WTC11 (cell line): ENCODE measurements at regions not wholly inside any gene's neighbourhood (a gene's known extent, or its start where the extent isn't known, plus 50 kb on each side); places are given as distances from the start of the nearest gene placed in this dataset.

Experiments used
- ATAC-seq: fragments of 200-7000 bp; cut with Tn5 transposase; 2 replicates; pipeline ENCODE4 v1.10.0; 2021; ENCODE audit warnings: mild to moderate bottlenecking, moderate library complexity
- CTCF ChIA-PET: fragments of 300-600 bp; sonication (Branson Sonifier 250); formaldehyde crosslinking; loops from one replicate; lab custom pipeline; 2021; ENCODE audit warnings: antibody characterized with exemption; lab: Charles Lee
- POLR2A ChIA-PET: fragments of 350-600 bp; sonication (Branson Sonifier 250); formaldehyde crosslinking; loops from one replicate; lab custom pipeline; 2021; ENCODE audit warnings: antibody characterized with exemption; lab: Charles Lee
- DNase-seq: peaks from one replicate; pipeline ENCODE4 v3.0.0; 2021; ENCODE audit warnings: low spot score
- H3K27ac Mint-ChIP-seq: 2 replicates; pipeline ENCODE4 v1.8.0; 2021; ENCODE audit warnings: mixed read lengths
- H3K27me3 Mint-ChIP-seq: 2 replicates; pipeline ENCODE4 v1.8.0; 2021; ENCODE audit warnings: low read depth, mild to moderate bottlenecking, moderate library complexity, mixed read lengths
- H3K36me3 Mint-ChIP-seq: 2 replicates; pipeline ENCODE4 v1.8.0; 2021; ENCODE audit warnings: mixed read lengths
- H3K4me1 Mint-ChIP-seq: 2 replicates; pipeline ENCODE4 v1.8.0; 2022; ENCODE audit warnings: mixed read lengths
- H3K4me3 Mint-ChIP-seq: 2 replicates; pipeline ENCODE4 v1.8.0; 2021; ENCODE audit warnings: mild to moderate bottlenecking, moderate library complexity, mixed read lengths
- H3K9me3 Mint-ChIP-seq: 2 replicates; pipeline ENCODE4 v1.8.0; 2021; ENCODE audit warnings: mixed read lengths
- AR ChIP-seq: fragments of 250-450 bp; sonication (Bioruptor Pico); IDR thresholded peaks from 2 replicates; pipeline ENCODE4 v1.9.0; 2021; ENCODE audit warnings: mild to moderate bottlenecking
- ARID4B ChIP-seq: sonication (generic); formaldehyde crosslinking; IDR thresholded peaks from 2 replicates; pipeline ENCODE4 v1.8.0; 2023; ENCODE audit warnings: missing genetic modification reagents, mild to moderate bottlenecking, borderline replicate concordance
- ATF2 ChIP-seq: sonication (generic); formaldehyde crosslinking; IDR thresholded peaks from 2 replicates; pipeline ENCODE4 v1.8.1; 2022; ENCODE audit warnings: low read depth, missing genetic modification reagents, borderline replicate concordance
- ATF6 ChIP-seq: sonication (generic); formaldehyde crosslinking; IDR thresholded peaks from 2 replicates; pipeline ENCODE4 v1.8.1; 2023; ENCODE audit warnings: mild to moderate bottlenecking, missing genetic modification reagents
- KAT7 ChIP-seq: sonication (generic); formaldehyde crosslinking; IDR thresholded peaks from 2 replicates; pipeline ENCODE4 v1.8.1; 2023; ENCODE audit warnings: missing genetic modification reagents, mild to moderate bottlenecking, borderline replicate concordance
- MXD4 ChIP-seq: fragments of 250-450 bp; sonication (Bioruptor Pico); IDR thresholded peaks from 2 replicates; pipeline ENCODE4 v1.8.0; 2021; ENCODE audit warnings: mild to moderate bottlenecking, moderate library complexity, borderline replicate concordance
- NFATC4 ChIP-seq: fragments of 250-450 bp; sonication (Bioruptor Pico); IDR thresholded peaks from 2 replicates; pipeline ENCODE4 v1.9.0; 2021; ENCODE audit warnings: mild to moderate bottlenecking
- NR2C2 ChIP-seq: sonication (generic); formaldehyde crosslinking; IDR thresholded peaks from 2 replicates; pipeline ENCODE4 v1.8.0; 2022; ENCODE audit warnings: mild to moderate bottlenecking, missing genetic modification reagents
- PREB ChIP-seq: sonication (generic); formaldehyde crosslinking; IDR thresholded peaks from 2 replicates; pipeline ENCODE4 v1.8.1; 2022; ENCODE audit warnings: mild to moderate bottlenecking, missing genetic modification reagents, moderate library complexity, borderline replicate concordance
- SMAD3 ChIP-seq: sonication (generic); formaldehyde crosslinking; IDR thresholded peaks from 2 replicates; pipeline ENCODE4 v1.8.0; 2022; ENCODE audit warnings: missing genetic modification reagents, mild to moderate bottlenecking, borderline replicate concordance
- TP53 ChIP-seq: sonication (generic); formaldehyde crosslinking; IDR thresholded peaks from 2 replicates; pipeline ENCODE4 v1.8.1; 2023; ENCODE audit warnings: mild to moderate bottlenecking, missing genetic modification reagents
- ZNF423 ChIP-seq: fragments of 250-450 bp; sonication (Bioruptor Pico); IDR thresholded peaks from 2 replicates; pipeline ENCODE4 v2.1.2; 2022; ENCODE audit warnings: mild to moderate bottlenecking, moderate library complexity
- ZNF532 ChIP-seq: fragments of 250-450 bp; sonication (Bioruptor Pico); IDR thresholded peaks from 2 replicates; pipeline ENCODE4 v1.9.0; 2021; ENCODE audit warnings: mild to moderate bottlenecking, borderline replicate concordance

- no peak for TF ChIP-seq AR (CRISPR knock-in tag)
- TF ChIP-seq ZNF532, result no peak
Measured at GRCh38 chr4:63742882-63743281, 666.4 kb downstream of the TECRL start (continued).

GRCh38 chr4:63729519-63729918, 679.7 kb downstream of the TECRL start:
- no peak for DNase-seq
- H3K4me1 Mint-ChIP-seq, result peaks cover 15% of the 10 kb centered on the region
- ChIA-PET CTCF (no interaction called here), POLR2A (no interaction called here)
- no peak overlapping the region for H3K27ac Mint-ChIP-seq
- no peaks in the 10 kb centered on the region for H3K36me3 Mint-ChIP-seq
- no peak for TF ChIP-seq SMAD3 (CRISPR knock-in tag)
- no peak for TF ChIP-seq NR2C2 (CRISPR knock-in tag)
- no peak for TF ChIP-seq ZNF532
- no peak for TF ChIP-seq MXD4 (CRISPR knock-in tag)
- no peak for TF ChIP-seq ARID4B (CRISPR knock-in tag)
- TF ChIP-seq KAT7 (CRISPR knock-in tag), result no peak
- no peak for TF ChIP-seq ATF6 (CRISPR knock-in tag)
- no peak for TF ChIP-seq PREB (CRISPR knock-in tag)
- no peak for TF ChIP-seq TP53 (CRISPR knock-in tag)
- no peak for TF ChIP-seq ATF2 (CRISPR knock-in tag)
- no peak for TF ChIP-seq NFATC4 (CRISPR knock-in tag)
- TF ChIP-seq ZNF423 (CRISPR knock-in tag), result no peak
- ATAC-seq, result no peak
- H3K27me3 Mint-ChIP-seq, result no peaks in the 10 kb centered on the region
- H3K9me3 Mint-ChIP-seq, result no peaks in the 10 kb centered on the region
- H3K4me3 Mint-ChIP-seq, result no peak overlapping the region
